OCI-LY1 (cell line): ENCODE measurements at regions not wholly inside any gene's neighbourhood (a gene's known extent, or its start where the extent isn't known, plus 50 kb on each side); places are given as distances from the start of the nearest gene placed in this dataset.

ENCODE experiments used
- H2AFZ ChIP-seq: fragments of 200-600 bp; sonication (generic), shearing (Covaris generic); 2 replicates; pipeline ENCODE4 v1.6.0; 2014; ENCODE audit warnings: antibody characterized with exemption, mild to moderate bottlenecking, low read length
- H3F3A ChIP-seq: fragments of 200-600 bp; sonication (generic), shearing (Covaris generic); 2 replicates; pipeline ENCODE4 v1.6.0; 2014; ENCODE audit warnings: mild to moderate bottlenecking, antibody characterized with exemption, low read length, moderate library complexity; ENCODE audit not compliant: insufficient read depth
- H3K27ac ChIP-seq: fragments of 200-600 bp; sonication (generic); 2 replicates; pipeline ENCODE4 v1.5.1; 2014; ENCODE audit warnings: low read length, mixed run types, mild to moderate bottlenecking, low read depth; ENCODE audit not compliant: poor library complexity, severe bottlenecking
- H3K27me3 ChIP-seq: fragments of 200-600 bp; sonication (generic); 2 replicates; pipeline ENCODE4 v1.6.0; 2014; ENCODE audit warnings: antibody characterized with exemption, mild to moderate bottlenecking, low read length, moderate library complexity; ENCODE audit not compliant: insufficient read depth
- H3K36me3 ChIP-seq: fragments of 200-600 bp; sonication (generic); 2 replicates; pipeline ENCODE4 v1.6.1; 2014; ENCODE audit warnings: mild to moderate bottlenecking, antibody characterized with exemption, low read length, moderate library complexity, mixed read lengths; ENCODE audit not compliant: insufficient read depth
- H3K4me1 ChIP-seq: fragments of 200-600 bp; sonication (generic); 2 replicates; pipeline ENCODE4 v1.5.1; 2014; ENCODE audit warnings: mild to moderate bottlenecking, low read length, moderate library complexity; ENCODE audit not compliant: insufficient read depth, severe bottlenecking
- H3K4me2 ChIP-seq: fragments of 200-600 bp; sonication (generic), shearing (Covaris generic); 2 replicates; pipeline ENCODE4 v1.6.1; 2014; ENCODE audit warnings: low read length
- H3K4me3 ChIP-seq: fragments of 200-600 bp; sonication (generic); 2 replicates; pipeline ENCODE4 v1.5.1; 2014; ENCODE audit warnings: low read length, low read depth, mild to moderate bottlenecking, mixed read lengths; ENCODE audit not compliant: poor library complexity, severe bottlenecking
- H3K79me2 ChIP-seq: fragments of 200-600 bp; shearing (Covaris generic); 2 replicates; pipeline ENCODE4 v1.6.1; 2016; ENCODE audit warnings: mixed run types, low read length, mixed read lengths; ENCODE audit not compliant: insufficient read depth
- H3K9ac ChIP-seq: fragments of 200-600 bp; sonication (generic), shearing (Covaris generic); 2 replicates; pipeline ENCODE4 v1.6.1; 2014; ENCODE audit warnings: mild to moderate bottlenecking, low read length, mixed read lengths
- H3K9me2 ChIP-seq: fragments of 200-600 bp; sonication (generic), shearing (Covaris generic); 2 replicates; pipeline ENCODE4 v1.6.1; 2014; ENCODE audit warnings: low read depth, mild to moderate bottlenecking, low read length, mixed read lengths
- H3K9me3 ChIP-seq: fragments of 200-600 bp; shearing (Covaris generic); 2 replicates; pipeline ENCODE4 v1.6.1; 2014; ENCODE audit warnings: low read length, mixed read lengths
- H4K20me1 ChIP-seq: fragments of 200-600 bp; sonication (generic), shearing (Covaris generic); 2 replicates; pipeline ENCODE4 v1.6.0; 2016; ENCODE audit warnings: mild to moderate bottlenecking, low read length; ENCODE audit not compliant: insufficient read depth
- EZH2 ChIP-seq: fragments of 200-600 bp; sonication (generic), shearing (Covaris generic); IDR thresholded peaks from 2 replicates; pipeline ENCODE4 v1.8.0; 2017; ENCODE audit warnings: borderline replicate concordance, mixed run types, mild to moderate bottlenecking, antibody characterized with exemption, low read length, moderate library complexity, mixed read lengths
- TF ChIP-seq, protein P1 (sequence below): fragments of 200-600 bp; sonication (generic), shearing (Covaris generic); IDR thresholded peaks from 2 replicates; pipeline ENCODE4 v1.5.1; 2017; ENCODE audit warnings: mild to moderate bottlenecking, antibody characterized with exemption, low read length, moderate library complexity, mixed read lengths

DNA sequence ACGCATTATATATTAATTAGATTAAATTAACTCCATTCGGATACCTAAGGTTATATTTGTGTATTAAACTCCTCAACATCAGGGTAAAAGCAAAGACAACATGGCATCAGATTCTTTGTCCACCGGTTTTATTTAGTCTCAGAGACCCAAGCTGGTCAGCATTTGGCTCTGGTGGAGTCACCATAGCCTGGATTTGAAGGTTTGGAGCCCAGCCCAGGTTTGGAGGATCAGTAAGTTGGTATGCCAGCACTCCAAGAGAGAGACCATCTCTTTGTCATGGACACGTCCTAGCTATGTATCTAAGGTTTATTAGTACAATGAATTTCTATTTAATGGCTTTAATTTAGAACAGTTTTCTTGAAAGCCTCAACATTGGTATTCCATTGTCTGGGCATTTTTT lies 328.4 kb upstream of the RBFOX1 start:
- H3K27me3 ChIP-seq = no peaks in the 10 kb centered on the region
- no peak overlapping the region for H3K4me2 ChIP-seq
- H3K79me2 ChIP-seq = no peaks in the 10 kb centered on the region
- H3K4me1 ChIP-seq = no peaks in the 10 kb centered on the region
- H3F3A ChIP-seq = no peaks in the 10 kb centered on the region
- no peak overlapping the region for H2AFZ ChIP-seq
- H3K27ac ChIP-seq = no peak overlapping the region
- no peak overlapping the region for H3K4me3 ChIP-seq
- H3K9me2 ChIP-seq = no peaks in the 10 kb centered on the region
- no peaks in the 10 kb centered on the region for H3K9me3 ChIP-seq
- TF ChIP-seq, protein P1, sequence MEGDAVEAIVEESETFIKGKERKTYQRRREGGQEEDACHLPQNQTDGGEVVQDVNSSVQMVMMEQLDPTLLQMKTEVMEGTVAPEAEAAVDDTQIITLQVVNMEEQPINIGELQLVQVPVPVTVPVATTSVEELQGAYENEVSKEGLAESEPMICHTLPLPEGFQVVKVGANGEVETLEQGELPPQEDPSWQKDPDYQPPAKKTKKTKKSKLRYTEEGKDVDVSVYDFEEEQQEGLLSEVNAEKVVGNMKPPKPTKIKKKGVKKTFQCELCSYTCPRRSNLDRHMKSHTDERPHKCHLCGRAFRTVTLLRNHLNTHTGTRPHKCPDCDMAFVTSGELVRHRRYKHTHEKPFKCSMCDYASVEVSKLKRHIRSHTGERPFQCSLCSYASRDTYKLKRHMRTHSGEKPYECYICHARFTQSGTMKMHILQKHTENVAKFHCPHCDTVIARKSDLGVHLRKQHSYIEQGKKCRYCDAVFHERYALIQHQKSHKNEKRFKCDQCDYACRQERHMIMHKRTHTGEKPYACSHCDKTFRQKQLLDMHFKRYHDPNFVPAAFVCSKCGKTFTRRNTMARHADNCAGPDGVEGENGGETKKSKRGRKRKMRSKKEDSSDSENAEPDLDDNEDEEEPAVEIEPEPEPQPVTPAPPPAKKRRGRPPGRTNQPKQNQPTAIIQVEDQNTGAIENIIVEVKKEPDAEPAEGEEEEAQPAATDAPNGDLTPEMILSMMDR = no peak
- no peak for TF ChIP-seq EZH2
- H4K20me1 ChIP-seq = no peaks in the 10 kb centered on the region
- no peaks in the 10 kb centered on the region for H3K36me3 ChIP-seq
- no peak overlapping the region for H3K9ac ChIP-seq

DNA sequence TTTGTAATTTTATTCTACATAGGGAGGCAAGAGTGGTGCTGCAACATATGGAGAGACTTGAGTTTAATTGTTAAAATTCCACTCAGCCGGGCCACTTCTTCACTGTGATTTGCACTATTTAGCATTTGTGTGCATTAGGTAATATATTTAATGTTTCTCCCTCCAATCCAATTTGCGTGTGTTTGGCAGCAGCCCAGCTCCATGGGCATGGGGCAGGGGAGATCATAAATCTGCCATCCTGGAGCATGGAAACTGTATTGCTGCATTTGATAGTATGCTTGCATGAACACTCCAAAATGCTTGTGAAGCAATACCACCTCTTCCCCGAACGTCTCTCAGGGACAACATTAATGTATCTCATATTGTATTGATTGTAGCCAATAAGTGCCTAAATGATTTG lies 339.1 kb upstream of the RBFOX1 start:
- H2AFZ ChIP-seq = no peak overlapping the region
- H3K9me2 ChIP-seq = no peaks in the 10 kb centered on the region
- no peak overlapping the region for H3K4me2 ChIP-seq
- no peaks in the 10 kb centered on the region for H3K27me3 ChIP-seq
- no peak overlapping the region for H3K27ac ChIP-seq
- H3F3A ChIP-seq = no peaks in the 10 kb centered on the region
- H3K9ac ChIP-seq = no peak overlapping the region
- no peaks in the 10 kb centered on the region for H3K9me3 ChIP-seq
- H3K4me1 ChIP-seq = no peaks in the 10 kb centered on the region
- H4K20me1 ChIP-seq = no peaks in the 10 kb centered on the region
- no peak overlapping the region for H3K4me3 ChIP-seq
- TF ChIP-seq EZH2 = no peak
- H3K79me2 ChIP-seq = no peaks in the 10 kb centered on the region
- no peaks in the 10 kb centered on the region for H3K36me3 ChIP-seq

DNA sequence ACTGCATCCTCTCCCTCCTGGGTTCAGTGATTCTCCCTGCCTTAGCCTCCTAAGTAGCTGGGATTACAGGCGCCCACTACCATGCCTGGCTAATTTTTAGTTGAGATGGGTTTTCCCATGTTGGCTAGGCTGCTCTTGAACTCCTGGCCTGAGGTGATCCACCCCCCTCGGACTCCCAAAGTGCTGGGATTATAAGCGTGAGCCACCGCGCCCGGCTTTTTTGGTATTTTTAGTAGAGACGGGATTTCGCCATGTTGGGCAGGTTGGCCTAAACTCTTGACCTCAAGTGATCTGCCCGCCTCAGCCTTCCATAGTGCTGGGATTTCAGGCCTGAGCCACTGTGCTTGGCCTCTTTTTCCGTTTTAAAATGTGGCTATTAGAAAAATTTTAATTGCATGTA lies 343.8 kb upstream of the RBFOX1 start:
- Histone ChIP-seq H3K27ac (no peak overlapping the region), H3F3A (no peaks in the 10 kb centered on the region)

DNA sequence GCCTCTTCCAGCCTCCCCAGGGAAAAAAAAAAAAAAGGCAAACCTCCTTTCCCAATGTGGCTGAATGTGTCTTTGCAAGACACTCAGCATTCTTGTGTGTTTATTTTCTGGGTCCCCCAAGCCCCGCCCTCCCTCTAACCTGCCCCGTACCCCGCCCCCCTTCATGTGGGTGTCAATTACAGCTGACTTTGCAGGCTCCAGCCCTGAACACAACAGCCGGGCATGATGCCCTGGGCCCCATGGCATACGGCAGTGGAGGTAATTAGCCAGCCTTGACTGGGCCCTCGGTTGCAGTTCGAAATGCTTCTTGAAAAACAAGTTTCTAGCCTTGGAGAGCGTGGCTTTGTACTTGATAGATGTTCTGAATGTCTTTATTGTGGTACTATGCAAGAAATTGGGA lies 354.7 kb upstream of the RBFOX1 start:
- Histone ChIP-seq H4K20me1 (no peaks in the 10 kb centered on the region), H3K9me2 (no peaks in the 10 kb centered on the region), H3K36me3 (no peaks in the 10 kb centered on the region), H3K27me3 (no peaks in the 10 kb centered on the region), H3K4me1 (no peaks in the 10 kb centered on the region), H2AFZ (no peak overlapping the region), H3F3A (no peaks in the 10 kb centered on the region), H3K9me3 (no peaks in the 10 kb centered on the region), H3K27ac (no peak overlapping the region), H3K79me2 (no peaks in the 10 kb centered on the region), H3K9ac (no peak overlapping the region), H3K4me3 (no peak overlapping the region), H3K4me2 (no peak overlapping the region)
- TF ChIP-seq EZH2 = no peak
- TF ChIP-seq, protein P1 = no peak

More for the DNA sequence above, 343.8 kb upstream of the RBFOX1 start:
- Histone ChIP-seq H3K4me1 (no peaks in the 10 kb centered on the region), H3K79me2 (no peaks in the 10 kb centered on the region), H3K9ac (no peak overlapping the region), H3K4me3 (no peak overlapping the region), H4K20me1 (no peaks in the 10 kb centered on the region), H3K27me3 (no peaks in the 10 kb centered on the region), H3K9me2 (no peaks in the 10 kb centered on the region), H3K9me3 (no peaks in the 10 kb centered on the region), H2AFZ (no peak overlapping the region), H3K36me3 (no peaks in the 10 kb centered on the region), H3K4me2 (no peak overlapping the region)
- TF ChIP-seq, protein P1 = no peak
- TF ChIP-seq EZH2 = no peak
